Activated CD4-positive, alpha-beta T cell treated with anti-CD3 and anti-CD28 coated beads for 48 hours (primary cell): ENCODE measurements at regions not wholly inside any gene's neighbourhood (a gene's known extent, or its start where the extent isn't known, plus 50 kb on each side); places are given as distances from the start of the nearest gene placed in this dataset.
"Not testable (repeated sequence)": the region's sequence is repeated elsewhere in the genome, so short reads cannot be mapped to it uniquely, and the experiment has no call there.

ENCODE experiments used
- DNase-seq: peaks from one replicate; pipeline ENCODE4 v3.0.0-alpha.2; 2020

- no peak for DNase-seq
Observed at GRCh38 chr4:19579608-19580007, 672.1 kb upstream of the SLIT2 start.

GRCh38 chr4:19577097-19577496 lies 674.6 kb upstream of the SLIT2 start:
- no peak for DNase-seq

- no peak for DNase-seq
Observed at GRCh38 chr4:19575924-19576323, 675.8 kb upstream of the SLIT2 start.

GRCh38 chr4:19566041-19566440 lies 685.7 kb upstream of the SLIT2 start:
- no peak for DNase-seq

GRCh38 chr4:19562456-19562855 lies 689.2 kb upstream of the SLIT2 start:
- DNase-seq, result no peak

- no peak for DNase-seq
Observed at GRCh38 chr4:19557161-19557560, 694.5 kb upstream of the SLIT2 start.

- DNase-seq, result not testable (repeated sequence)
Observed at GRCh38 chr4:19556276-19556675, 695.4 kb upstream of the SLIT2 start.

GRCh38 chr4:19547463-19547862 lies 704.2 kb upstream of the SLIT2 start:
- no peak for DNase-seq

GRCh38 chr4:19544446-19545125 lies 707.1 kb upstream of the SLIT2 start:
- DNase-seq, result no peak

- DNase-seq, result no peak
Observed at GRCh38 chr4:19540859-19541540, 710.7 kb upstream of the SLIT2 start.

- DNase-seq, result no peak
Observed at GRCh38 chr4:19539201-19539600, 712.5 kb upstream of the SLIT2 start.

- DNase-seq, result no peak
Observed at GRCh38 chr4:19534159-19534558, 717.5 kb upstream of the SLIT2 start.

- DNase-seq, result no peak
Observed at GRCh38 chr4:19531906-19532848, 719.5 kb upstream of the SLIT2 start.

- no peak for DNase-seq
Observed at GRCh38 chr4:19523964-19524363, 727.7 kb upstream of the SLIT2 start.

GRCh38 chr4:19522966-19523365 lies 728.7 kb upstream of the SLIT2 start:
- DNase-seq, result no peak

GRCh38 chr4:19520939-19521520 lies 730.7 kb upstream of the SLIT2 start:
- DNase-seq, result no peak

GRCh38 chr4:19514276-19515070 lies 737.2 kb upstream of the SLIT2 start:
- no peak for DNase-seq

GRCh38 chr4:19512086-19512485 lies 739.6 kb upstream of the SLIT2 start:
- DNase-seq, result no peak

GRCh38 chr4:19510993-19511392 lies 740.7 kb upstream of the SLIT2 start:
- no peak for DNase-seq

- no peak for DNase-seq
Observed at GRCh38 chr4:19508442-19508841, 743.3 kb upstream of the SLIT2 start.

- DNase-seq, result no peak
Observed at GRCh38 chr4:19497705-19498104, 754.0 kb upstream of the SLIT2 start.

GRCh38 chr4:19496756-19497155 lies 754.9 kb upstream of the SLIT2 start:
- DNase-seq, result no peak
